Neural crest cell (in vitro differentiated cells): ENCODE measurements at regions not wholly inside any gene's neighbourhood (a gene's known extent, or its start where the extent isn't known, plus 50 kb on each side); places are given as distances from the start of the nearest gene placed in this dataset.

Source experiments
- DNase-seq: peaks from one replicate; pipeline ENCODE4 v3.0.0; 2021; ENCODE audit warnings: low read depth, mixed read lengths, low spot score
- H3K27ac Mint-ChIP-seq: one replicate; pipeline ENCODE4 v1.8.0; 2021; ENCODE audit warnings: mild to moderate bottlenecking, mixed read lengths; ENCODE audit not compliant: unreplicated experiment
- H3K27me3 Mint-ChIP-seq: 2 replicates; pipeline ENCODE4 v1.8.0; 2021; ENCODE audit warnings: low read depth, mild to moderate bottlenecking, mixed read lengths
- H3K36me3 Mint-ChIP-seq: 2 replicates; pipeline ENCODE4 v1.8.0; 2021; ENCODE audit warnings: low read depth, mild to moderate bottlenecking, mixed read lengths
- H3K4me1 Mint-ChIP-seq: 2 replicates; pipeline ENCODE4 v1.8.0; 2021; ENCODE audit warnings: mixed read lengths
- H3K4me3 Mint-ChIP-seq: one replicate; pipeline ENCODE4 v1.8.0; 2021; ENCODE audit warnings: mild to moderate bottlenecking, mixed read lengths
- H3K9me3 Mint-ChIP-seq: 2 replicates; pipeline ENCODE4 v1.8.0; 2021; ENCODE audit warnings: mixed read lengths
- TF ChIP-seq, protein P1 (sequence below): fragments of 200-600 bp; sonication (generic); conservative IDR thresholded peaks from 2 replicates; pipeline ENCODE4 v1.5.0; 2021; ENCODE audit warnings: antibody characterized with exemption, mild to moderate bottlenecking

DNA sequence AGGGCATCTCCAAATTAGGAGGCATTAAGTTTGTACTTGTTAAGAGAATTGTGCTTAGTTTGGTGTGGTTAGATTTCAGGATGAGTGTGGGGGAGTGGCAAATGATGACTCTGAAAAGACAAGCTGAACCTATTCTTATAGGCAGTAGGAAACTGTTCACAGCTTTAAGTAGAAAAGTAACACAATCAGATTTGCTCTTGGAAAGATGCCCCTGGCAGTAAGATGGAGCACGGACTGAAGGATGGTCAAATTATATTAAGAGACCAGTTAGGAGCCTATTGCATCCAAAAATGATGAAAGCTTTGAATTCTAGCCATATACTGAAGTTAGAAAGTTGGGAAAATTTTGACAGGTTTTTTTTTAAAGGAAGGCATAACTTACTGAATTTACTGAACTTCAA lies 254.2 kb upstream of the MEF2C start:
- no peak for DNase-seq
- H3K4me3 Mint-ChIP-seq: no peak overlapping the region
- peaks cover 2% of the 10 kb centered on the region for H3K9me3 Mint-ChIP-seq
- H3K4me1 Mint-ChIP-seq: no peaks in the 10 kb centered on the region
- H3K27me3 Mint-ChIP-seq: no peaks in the 10 kb centered on the region
- H3K27ac Mint-ChIP-seq: no peak overlapping the region
- TF ChIP-seq, protein P1, sequence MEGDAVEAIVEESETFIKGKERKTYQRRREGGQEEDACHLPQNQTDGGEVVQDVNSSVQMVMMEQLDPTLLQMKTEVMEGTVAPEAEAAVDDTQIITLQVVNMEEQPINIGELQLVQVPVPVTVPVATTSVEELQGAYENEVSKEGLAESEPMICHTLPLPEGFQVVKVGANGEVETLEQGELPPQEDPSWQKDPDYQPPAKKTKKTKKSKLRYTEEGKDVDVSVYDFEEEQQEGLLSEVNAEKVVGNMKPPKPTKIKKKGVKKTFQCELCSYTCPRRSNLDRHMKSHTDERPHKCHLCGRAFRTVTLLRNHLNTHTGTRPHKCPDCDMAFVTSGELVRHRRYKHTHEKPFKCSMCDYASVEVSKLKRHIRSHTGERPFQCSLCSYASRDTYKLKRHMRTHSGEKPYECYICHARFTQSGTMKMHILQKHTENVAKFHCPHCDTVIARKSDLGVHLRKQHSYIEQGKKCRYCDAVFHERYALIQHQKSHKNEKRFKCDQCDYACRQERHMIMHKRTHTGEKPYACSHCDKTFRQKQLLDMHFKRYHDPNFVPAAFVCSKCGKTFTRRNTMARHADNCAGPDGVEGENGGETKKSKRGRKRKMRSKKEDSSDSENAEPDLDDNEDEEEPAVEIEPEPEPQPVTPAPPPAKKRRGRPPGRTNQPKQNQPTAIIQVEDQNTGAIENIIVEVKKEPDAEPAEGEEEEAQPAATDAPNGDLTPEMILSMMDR: no peak
- no peaks in the 10 kb centered on the region for H3K36me3 Mint-ChIP-seq

DNA sequence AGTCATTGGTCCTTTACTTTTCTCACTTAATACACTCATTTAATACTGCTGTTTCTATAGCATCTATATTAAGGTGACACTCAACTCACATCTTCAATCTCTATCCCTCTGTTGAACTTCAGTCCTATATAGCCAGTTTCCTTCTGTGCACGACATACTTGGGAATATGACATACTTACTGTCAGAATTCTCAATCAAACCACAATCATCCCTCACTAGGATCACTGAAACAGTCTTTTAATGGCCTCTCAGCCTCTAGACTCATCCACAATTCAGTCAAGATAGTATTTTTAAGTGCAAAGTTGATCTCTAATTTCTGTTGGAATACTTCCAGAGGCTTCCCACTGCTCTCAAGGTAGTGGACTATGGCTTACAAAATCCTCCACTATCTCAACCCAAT lies 251.0 kb upstream of the MEF2C start:
- Mint-ChIP-seq H3K27me3 (no peaks in the 10 kb centered on the region), H3K9me3 (peaks cover 3% of the 10 kb centered on the region), H3K36me3 (no peaks in the 10 kb centered on the region), H3K4me1 (no peaks in the 10 kb centered on the region), H3K27ac (no peak overlapping the region), H3K4me3 (no peak overlapping the region)
- TF ChIP-seq, protein P1: no peak
- DNase-seq: no peak

DNA sequence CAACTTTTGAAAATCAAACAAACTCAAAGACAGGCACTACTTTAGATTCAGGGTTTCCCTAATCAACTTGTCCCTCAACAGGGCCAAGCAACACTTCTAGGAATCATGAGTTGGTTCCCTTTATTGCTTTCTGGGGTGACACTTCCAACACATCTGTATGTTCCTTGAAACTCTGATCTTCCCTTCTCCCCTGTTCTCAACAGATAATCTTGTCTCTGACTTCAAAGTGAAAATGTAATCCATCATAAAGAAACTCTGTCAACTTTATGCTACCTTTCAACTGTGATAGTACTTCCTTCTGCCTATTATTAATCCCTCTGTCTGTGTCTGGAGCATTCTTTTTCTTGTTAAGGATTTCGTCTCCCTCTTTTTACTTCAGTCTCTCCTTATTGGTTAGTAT lies 250.1 kb upstream of the MEF2C start:
- H3K27ac Mint-ChIP-seq: no peak overlapping the region
- H3K36me3 Mint-ChIP-seq: no peaks in the 10 kb centered on the region
- no peak overlapping the region for H3K4me3 Mint-ChIP-seq
- TF ChIP-seq, protein P1: no peak
- H3K4me1 Mint-ChIP-seq: no peaks in the 10 kb centered on the region
- H3K27me3 Mint-ChIP-seq: no peaks in the 10 kb centered on the region
- no peak for DNase-seq
- H3K9me3 Mint-ChIP-seq: peaks cover 2% of the 10 kb centered on the region

DNA sequence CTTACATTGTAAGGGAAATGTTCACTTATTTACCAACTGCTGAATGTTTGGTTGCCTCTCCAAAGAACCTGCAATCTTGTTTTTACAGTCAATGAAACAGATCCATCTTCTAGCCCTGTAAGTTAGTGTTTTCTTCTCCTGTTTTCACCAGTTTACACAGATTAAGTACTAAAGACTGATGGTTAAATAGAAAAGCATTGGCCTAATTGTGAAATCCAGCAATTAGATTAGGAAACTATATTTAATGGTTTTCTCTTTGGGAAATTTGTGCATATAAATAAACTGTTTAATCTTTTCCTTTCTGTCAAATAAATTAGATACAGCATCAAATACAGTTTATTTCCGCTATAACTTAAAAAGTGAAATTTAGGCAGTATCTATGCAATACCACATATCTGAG lies 247.9 kb upstream of the MEF2C start:
- H3K27me3 Mint-ChIP-seq: no peaks in the 10 kb centered on the region

DNA sequence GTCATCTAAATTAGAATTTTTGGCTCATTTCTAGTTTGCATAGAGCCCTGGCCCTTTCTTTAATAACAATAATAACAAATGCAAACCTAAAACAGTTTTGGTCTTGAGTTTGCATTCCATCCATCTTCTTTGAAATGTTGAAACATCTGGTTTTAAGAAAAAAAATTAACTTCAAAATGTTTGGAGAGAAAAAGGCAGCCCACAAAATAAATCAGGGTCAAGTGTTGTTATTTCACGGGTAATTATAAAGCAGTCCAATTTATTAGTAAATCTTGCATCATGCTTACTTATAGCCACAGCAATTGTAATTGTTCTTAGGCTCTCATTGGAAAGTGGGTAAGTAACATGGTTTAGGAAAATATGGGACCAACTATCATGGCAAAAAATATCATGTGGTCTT lies 247.0 kb upstream of the MEF2C start:
- H3K27me3 Mint-ChIP-seq: no peaks in the 10 kb centered on the region
- no peak overlapping the region for H3K4me3 Mint-ChIP-seq

More for the DNA sequence above, 247.9 kb upstream of the MEF2C start:
- TF ChIP-seq, protein P1: no peak
- no peak for DNase-seq
- H3K27ac Mint-ChIP-seq: no peak overlapping the region
- no peaks in the 10 kb centered on the region for H3K36me3 Mint-ChIP-seq
- no peaks in the 10 kb centered on the region for H3K4me1 Mint-ChIP-seq
- H3K4me3 Mint-ChIP-seq: no peak overlapping the region
- peaks cover 2% of the 10 kb centered on the region for H3K9me3 Mint-ChIP-seq

More for the DNA sequence above, 247.0 kb upstream of the MEF2C start:
- DNase-seq: no peak
- no peaks in the 10 kb centered on the region for H3K36me3 Mint-ChIP-seq
- TF ChIP-seq, protein P1: no peak
- H3K27ac Mint-ChIP-seq: no peak overlapping the region
- H3K9me3 Mint-ChIP-seq: peaks cover 2% of the 10 kb centered on the region
- no peaks in the 10 kb centered on the region for H3K4me1 Mint-ChIP-seq
